GM20000 (cell line): ENCODE measurements at regions not wholly inside any gene's neighbourhood (a gene's known extent, or its start where the extent isn't known, plus 50 kb on each side); places are given as distances from the start of the nearest gene placed in this dataset.

ENCODE experiments used
- DNase-seq: peaks from one replicate; pipeline ENCODE4 v3.0.0; 2012; ENCODE audit warnings: low spot score
- TF ChIP-seq, protein P1 (sequence below): IDR thresholded peaks from 2 replicates; pipeline ENCODE4 v1.5.1; 2012; ENCODE audit warnings: mild to moderate bottlenecking, control low read depth; ENCODE audit errors: extremely low read depth, missing control alignments

DNA sequence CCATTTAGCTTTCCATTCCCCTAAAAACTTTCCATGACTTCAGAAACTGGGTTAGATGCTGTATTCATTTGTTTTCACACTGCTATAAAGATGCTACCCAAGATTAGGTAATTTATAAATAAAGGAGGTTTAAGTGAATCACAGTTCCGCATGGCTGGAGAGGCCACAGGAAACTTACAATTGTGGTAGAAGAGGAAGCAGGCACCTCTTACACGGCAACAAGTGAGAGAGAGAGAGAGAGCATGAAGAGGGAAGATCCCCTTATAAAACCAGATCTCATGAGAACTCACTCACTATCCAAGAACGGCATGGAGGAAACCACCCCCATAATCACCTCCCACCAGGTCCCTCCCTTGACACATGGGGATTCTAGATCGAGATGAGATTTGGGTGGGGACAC is 336.8 kb downstream of the TFEC start:
- TF ChIP-seq, protein P1, sequence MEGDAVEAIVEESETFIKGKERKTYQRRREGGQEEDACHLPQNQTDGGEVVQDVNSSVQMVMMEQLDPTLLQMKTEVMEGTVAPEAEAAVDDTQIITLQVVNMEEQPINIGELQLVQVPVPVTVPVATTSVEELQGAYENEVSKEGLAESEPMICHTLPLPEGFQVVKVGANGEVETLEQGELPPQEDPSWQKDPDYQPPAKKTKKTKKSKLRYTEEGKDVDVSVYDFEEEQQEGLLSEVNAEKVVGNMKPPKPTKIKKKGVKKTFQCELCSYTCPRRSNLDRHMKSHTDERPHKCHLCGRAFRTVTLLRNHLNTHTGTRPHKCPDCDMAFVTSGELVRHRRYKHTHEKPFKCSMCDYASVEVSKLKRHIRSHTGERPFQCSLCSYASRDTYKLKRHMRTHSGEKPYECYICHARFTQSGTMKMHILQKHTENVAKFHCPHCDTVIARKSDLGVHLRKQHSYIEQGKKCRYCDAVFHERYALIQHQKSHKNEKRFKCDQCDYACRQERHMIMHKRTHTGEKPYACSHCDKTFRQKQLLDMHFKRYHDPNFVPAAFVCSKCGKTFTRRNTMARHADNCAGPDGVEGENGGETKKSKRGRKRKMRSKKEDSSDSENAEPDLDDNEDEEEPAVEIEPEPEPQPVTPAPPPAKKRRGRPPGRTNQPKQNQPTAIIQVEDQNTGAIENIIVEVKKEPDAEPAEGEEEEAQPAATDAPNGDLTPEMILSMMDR = no peak
- no peak for DNase-seq

DNA sequence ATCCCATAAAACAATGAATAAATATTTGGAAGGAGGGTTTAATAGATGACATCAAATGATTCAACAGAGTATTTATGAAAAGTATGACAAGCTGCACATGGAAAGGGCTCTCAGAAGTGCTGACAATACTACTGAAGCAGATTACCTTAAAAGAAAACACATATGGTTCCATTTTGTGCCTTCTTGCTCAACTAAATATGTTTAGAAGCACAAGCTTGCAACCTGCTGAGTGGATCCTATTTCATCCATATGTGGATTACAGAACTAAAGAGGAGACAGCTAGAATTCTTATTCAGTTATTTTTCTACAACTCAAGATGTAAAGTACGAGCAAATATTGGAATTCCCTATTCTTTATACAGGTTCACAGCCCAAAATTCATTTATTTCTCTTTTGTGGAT is 340.6 kb downstream of the TFEC start:
- DNase-seq = no peak
- TF ChIP-seq, protein P1 = no peak

DNA sequence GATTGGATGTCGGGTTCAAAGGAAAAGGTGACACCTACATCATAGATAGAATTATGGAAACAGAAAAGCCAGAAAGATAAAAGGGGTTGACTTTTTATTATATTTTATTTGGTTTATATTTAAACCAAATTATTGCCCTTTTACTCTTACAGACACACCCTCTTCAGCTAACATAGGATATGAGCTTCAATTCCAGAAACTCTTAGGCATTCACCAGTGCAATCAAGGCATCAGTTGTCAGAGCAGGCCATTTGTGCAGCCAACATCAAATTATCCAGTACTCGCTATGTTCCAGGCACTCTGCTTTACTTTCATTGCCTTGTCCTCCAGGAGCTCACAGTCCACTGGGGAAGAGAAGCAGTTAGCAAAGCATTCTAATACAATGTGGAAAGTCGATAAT is 347.5 kb downstream of the TFEC start:
- no peak for DNase-seq
- TF ChIP-seq, protein P1 = no peak

DNA sequence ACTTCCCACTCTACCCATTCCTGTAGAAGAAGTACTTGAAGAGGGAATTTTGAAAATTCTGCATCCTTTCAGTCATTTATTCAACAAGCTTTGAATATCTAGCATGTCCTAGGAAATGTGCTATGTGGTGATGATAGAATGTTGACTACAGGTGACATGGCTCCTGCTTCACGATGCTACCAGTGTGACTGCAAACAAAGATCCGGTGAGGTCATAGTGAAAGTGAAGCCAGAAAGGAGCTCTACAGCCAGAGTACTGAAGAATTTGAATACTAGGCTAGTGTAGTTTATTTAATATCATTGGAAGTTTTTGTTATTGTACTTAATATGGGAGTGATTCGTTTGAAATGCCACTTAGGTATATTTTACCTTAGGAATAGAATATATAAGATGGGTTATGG is 348.1 kb downstream of the TFEC start:
- no peak for DNase-seq
- TF ChIP-seq, protein P1 = no peak

DNA sequence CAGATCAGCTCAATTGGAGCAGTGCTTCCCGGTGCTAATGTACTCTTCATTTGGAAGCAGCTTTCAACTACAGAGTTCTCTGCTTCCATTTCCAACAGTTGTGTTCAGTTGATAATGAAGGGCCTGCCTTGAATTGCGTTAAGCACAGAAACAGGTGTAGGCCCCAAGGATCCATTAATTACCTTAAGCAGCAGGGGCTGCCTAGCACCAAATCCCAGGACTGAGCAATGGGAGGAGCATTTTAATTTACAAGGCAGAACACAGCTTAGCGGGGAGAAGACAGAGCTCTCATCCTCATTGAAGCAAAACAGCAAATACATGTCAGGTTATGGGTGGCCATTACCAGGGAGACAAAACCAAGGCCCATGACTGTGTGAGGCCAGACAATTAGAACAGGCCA is 349.6 kb downstream of the TFEC start:
- no peak for DNase-seq
- TF ChIP-seq, protein P1 = no peak

DNA sequence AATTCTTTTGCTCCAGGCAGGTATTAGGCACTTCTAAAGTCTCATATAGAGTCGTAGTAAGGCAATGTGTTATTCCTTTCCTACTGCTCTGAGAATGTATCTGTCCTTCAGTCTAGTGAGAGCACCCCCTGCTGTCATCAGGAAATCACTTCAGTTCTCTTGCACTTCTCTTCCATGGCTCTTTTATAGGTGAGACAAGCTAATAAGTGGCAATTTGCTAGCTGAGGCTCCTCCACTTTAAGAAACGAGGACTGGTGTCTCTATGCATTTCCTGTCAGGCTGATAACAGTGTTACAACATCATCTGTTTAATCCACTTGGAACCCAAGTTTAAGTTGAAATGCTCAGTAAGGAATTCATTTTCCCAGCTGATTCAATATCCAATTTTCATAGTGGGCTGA is 350.6 kb downstream of the TFEC start:
- TF ChIP-seq, protein P1 = no peak
- peak; percentile 5 for DNase-seq

DNA sequence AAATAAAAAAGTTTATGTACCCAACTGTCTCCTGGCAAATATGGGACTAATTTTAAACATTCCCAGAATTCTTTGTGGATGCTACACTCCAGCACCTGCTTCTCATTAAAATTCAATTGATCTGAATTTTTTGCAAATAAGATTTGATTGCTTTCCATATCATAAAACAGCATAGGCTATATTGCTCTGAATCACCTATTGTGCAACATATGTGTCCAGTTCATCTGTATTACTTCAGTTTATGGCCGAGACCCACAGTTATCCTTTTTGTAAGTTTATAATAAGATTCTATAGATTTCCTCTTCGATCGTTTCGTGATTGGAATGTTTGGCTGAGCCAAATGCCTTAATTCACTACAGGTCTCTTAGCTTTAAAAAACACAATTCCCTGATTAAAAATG is 351.1 kb downstream of the TFEC start:
- TF ChIP-seq, protein P1 = no peak
- DNase-seq = no peak
